ENCODE measurements at regions not wholly inside any gene's neighbourhood (a gene's known extent, or its start where the extent isn't known, plus 50 kb on each side); places are given as distances from the start of the nearest gene placed in this dataset.

- no peak for TF ChIP-seq CTCF (conservative IDR thresholded peaks at IDR 0.05; ENCODE audit: low read length)
- no peak for TF ChIP-seq EZH2phosphoT487 (IDR thresholded peaks at IDR 0.05; ENCODE audit: borderline replicate concordance)
- H3K9ac ChIP-seq (ENCODE audit: low read depth, low read length, poor library complexity, severe bottlenecking): no peak overlapping the region
- H3K27me3 ChIP-seq (ENCODE audit: insufficient read depth, low read length, poor library complexity, severe bottlenecking): no peaks in the 10 kb centered on the region
These were observed 90.9 kb downstream of the ETAA1 start for GRCh38 chr2:67487993-67488392.

GRCh38 chr2:67489396-67489795, 92.3 kb downstream of the ETAA1 start:
- H3K9ac ChIP-seq (ENCODE audit: low read depth, low read length, poor library complexity, severe bottlenecking): no peak overlapping the region
- H3K36me3 ChIP-seq (ENCODE audit: insufficient read depth, low read length): no peaks in the 10 kb centered on the region
- H3K9me3 ChIP-seq (ENCODE audit: insufficient read depth, low read depth, low read length): no peaks in the 10 kb centered on the region
- H3F3A ChIP-seq (ENCODE audit: low read depth): no peaks in the 10 kb centered on the region
- TF ChIP-seq EZH2phosphoT487 (IDR thresholded peaks at IDR 0.05; ENCODE audit: borderline replicate concordance): no peak
- no peak for TF ChIP-seq CTCF (conservative IDR thresholded peaks at IDR 0.05; ENCODE audit: low read length)
- no peaks in the 10 kb centered on the region for H3K79me2 ChIP-seq (ENCODE audit: insufficient read depth, low read length)
- no peaks in the 10 kb centered on the region for H4K20me1 ChIP-seq (ENCODE audit: insufficient read depth, low read length, poor library complexity, severe bottlenecking)
- H3K9me2 ChIP-seq (replicated peaks; ENCODE audit: low read depth, low read length): no peaks in the 10 kb centered on the region
- no peaks in the 10 kb centered on the region for H3K4me1 ChIP-seq (ENCODE audit: insufficient read depth, low read length, poor library complexity, severe bottlenecking)
- no peaks in the 10 kb centered on the region for H3K27me3 ChIP-seq (ENCODE audit: insufficient read depth, low read length, poor library complexity, severe bottlenecking)
- H2AFZ ChIP-seq (ENCODE audit: low read length): no peak overlapping the region
- no peak overlapping the region for H3K4me2 ChIP-seq (ENCODE audit: low read depth, low read length, poor library complexity, severe bottlenecking)
- no peak overlapping the region for H3K4me3 ChIP-seq (ENCODE audit: low read length, poor library complexity, severe bottlenecking)

More at GRCh38 chr2:67487993-67488392, 90.9 kb downstream of the ETAA1 start:
- H3K36me3 ChIP-seq (ENCODE audit: insufficient read depth, low read length): no peaks in the 10 kb centered on the region
- no peak overlapping the region for H2AFZ ChIP-seq (ENCODE audit: low read length)
- no peak overlapping the region for H3K4me2 ChIP-seq (ENCODE audit: low read depth, low read length, poor library complexity, severe bottlenecking)
- H3K4me3 ChIP-seq (ENCODE audit: low read length, poor library complexity, severe bottlenecking): no peak overlapping the region
- no peaks in the 10 kb centered on the region for H3K4me1 ChIP-seq (ENCODE audit: insufficient read depth, low read length, poor library complexity, severe bottlenecking)
- H3K9me2 ChIP-seq (replicated peaks; ENCODE audit: low read depth, low read length): no peaks in the 10 kb centered on the region
- no peaks in the 10 kb centered on the region for H3K79me2 ChIP-seq (ENCODE audit: insufficient read depth, low read length)
- H4K20me1 ChIP-seq (ENCODE audit: insufficient read depth, low read length, poor library complexity, severe bottlenecking): no peaks in the 10 kb centered on the region
- H3K9me3 ChIP-seq (ENCODE audit: insufficient read depth, low read depth, low read length): no peaks in the 10 kb centered on the region
- H3F3A ChIP-seq (ENCODE audit: low read depth): no peaks in the 10 kb centered on the region

- Histone ChIP-seq H3K79me2 (ENCODE audit: insufficient read depth, low read length) (no peaks in the 10 kb centered on the region), H4K20me1 (ENCODE audit: insufficient read depth, low read length, poor library complexity, severe bottlenecking) (no peaks in the 10 kb centered on the region), H3K9ac (ENCODE audit: low read depth, low read length, poor library complexity, severe bottlenecking) (no peak overlapping the region), H3K36me3 (ENCODE audit: insufficient read depth, low read length) (no peaks in the 10 kb centered on the region), H3K9me2 (replicated peaks; ENCODE audit: low read depth, low read length) (no peaks in the 10 kb centered on the region), H3K4me3 (ENCODE audit: low read length, poor library complexity, severe bottlenecking) (no peak overlapping the region), H3K4me1 (ENCODE audit: insufficient read depth, low read length, poor library complexity, severe bottlenecking) (no peaks in the 10 kb centered on the region), H3K4me2 (ENCODE audit: low read depth, low read length, poor library complexity, severe bottlenecking) (no peak overlapping the region), H3K9me3 (ENCODE audit: insufficient read depth, low read depth, low read length) (no peaks in the 10 kb centered on the region), H3K27me3 (ENCODE audit: insufficient read depth, low read length, poor library complexity, severe bottlenecking) (no peaks in the 10 kb centered on the region), H2AFZ (ENCODE audit: low read length) (no peak overlapping the region), H3F3A (ENCODE audit: low read depth) (no peaks in the 10 kb centered on the region)
- no peak for TF ChIP-seq EZH2phosphoT487 (IDR thresholded peaks at IDR 0.05; ENCODE audit: borderline replicate concordance)
- no peak for TF ChIP-seq CTCF (conservative IDR thresholded peaks at IDR 0.05; ENCODE audit: low read length)
These were observed 101.8 kb downstream of the ETAA1 start for GRCh38 chr2:67498931-67499330.
